ENCODE measurements at regions not wholly inside any gene's neighbourhood (a gene's known extent, or its start where the extent isn't known, plus 50 kb on each side); places are given as distances from the start of the nearest gene placed in this dataset.

DNA sequence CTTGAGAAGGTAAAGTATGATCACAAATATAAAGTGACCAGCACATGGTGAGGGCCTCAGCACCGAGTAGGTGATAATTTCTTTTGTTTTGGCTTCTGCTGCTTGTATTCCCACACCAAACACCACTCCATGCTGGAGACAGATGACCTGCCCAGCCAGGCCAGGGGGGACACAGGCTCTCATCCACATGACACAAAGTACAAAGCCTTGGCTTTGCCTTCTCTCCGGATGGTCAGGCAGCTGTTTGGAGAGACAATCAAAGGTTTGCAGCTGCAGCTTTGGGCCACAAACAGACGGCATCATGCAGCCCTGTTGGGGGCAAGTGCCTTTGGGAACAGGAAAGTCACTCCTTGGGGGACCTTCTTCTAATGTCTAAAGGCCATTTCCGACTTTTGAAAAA lies 226.2 kb upstream of the KLF4 start:
- H3K27ac ChIP-seq (ENCODE audit: extremely low read length, insufficient read depth, low read length), result no peak overlapping the region
- H3K9ac ChIP-seq (ENCODE audit: insufficient read depth, low read depth, low read length), result no peak overlapping the region
- intact Hi-C loops (cut with micrococcal nuclease; ENCODE audit: unreplicated experiment), result no loop called here
- no peak overlapping the region for H2AFZ ChIP-seq (ENCODE audit: low read length)
- H3K4me1 ChIP-seq (ENCODE audit: insufficient read depth, low read length), result no peaks in the 10 kb centered on the region
- in situ Hi-C loops (cut with HindIII; ENCODE audit: extremely low pct_ligation_motif_present, low pct_unique_long_range_greater_than_20kb), result no loop called here
- no peak for DNase-seq (ENCODE audit: low spot score)
- no peak overlapping the region for H3K4me3 ChIP-seq (replicated peaks in 1 of 3; ENCODE audit: insufficient read depth in 1 of 3, low read depth in 2 of 3, low read length in 3 of 3)
- H3K4me2 ChIP-seq (ENCODE audit: low read depth, low read length), result no peak overlapping the region
- H4K20me1 ChIP-seq (ENCODE audit: insufficient read depth, low read length), result no peaks in the 10 kb centered on the region
- CTCF ChIA-PET (ENCODE audit: low intra/inter-chr PET ratio, low total read pairs), result no interaction called here
- no peak for ATAC-seq
- no peak for FAIRE-seq
- no peaks in the 10 kb centered on the region for H3K36me3 ChIP-seq (replicated peaks in 1 of 2; ENCODE audit: control insufficient read depth in 1 of 2, insufficient read depth in 2 of 2, low read length in 2 of 2)
- H3K9me3 ChIP-seq (ENCODE audit: low read length), result no peaks in the 10 kb centered on the region
- POLR2A ChIA-PET, result no interaction called here
- 0 out of 5 replicates have a peak, but pooled peaks cover 0 to 3% of the 10 kb centered on the region in 2 experiments for H3K27me3 ChIP-seq (ENCODE audit: control insufficient read depth in 1 of 2, insufficient read depth in 2 of 2, low read length in 2 of 2)
- no peaks in the 10 kb centered on the region for H3K79me2 ChIP-seq (ENCODE audit: insufficient read depth, low read length)
- no peak for TF ChIP-seq ZNF547 (CRISPR knock-in tag; IDR thresholded peaks at IDR 0.05)
- 11% methylated on average over 4 of the region's 4 CpGs for WGBS (ENCODE audit: low lambda C conversion rate)
- BruUV-seq (replicated peaks), result no TSS peak

DNA sequence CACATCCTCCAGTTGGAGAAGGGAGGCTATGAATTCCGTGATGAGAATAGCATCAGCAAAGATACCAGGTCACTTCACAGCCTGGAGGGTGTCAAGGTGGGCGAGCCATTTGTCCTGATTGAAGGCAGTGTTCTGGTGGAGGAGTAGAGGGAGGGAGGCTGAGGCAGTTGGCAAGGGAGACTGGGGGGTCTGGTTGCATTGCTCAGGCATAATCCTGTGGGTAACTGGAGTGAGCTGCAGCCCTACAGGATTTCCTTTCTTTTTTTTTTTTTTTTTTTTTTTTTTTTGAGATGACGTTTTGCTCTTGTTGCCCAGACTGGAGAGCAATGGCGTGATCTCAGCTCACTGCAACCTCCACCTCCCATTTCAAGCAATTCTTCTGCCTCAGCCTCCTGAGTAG lies 223.9 kb upstream of the KLF4 start:
- Histone ChIP-seq H3K4me1 (ENCODE audit: insufficient read depth, low read length) (no peaks in the 10 kb centered on the region), H3K9ac (ENCODE audit: insufficient read depth, low read depth, low read length) (no peak overlapping the region), H3K79me2 (ENCODE audit: insufficient read depth, low read length) (no peaks in the 10 kb centered on the region), H3K4me3 (replicated peaks in 1 of 3; ENCODE audit: insufficient read depth in 1 of 3, low read depth in 2 of 3, low read length in 3 of 3) (no peak overlapping the region), H3K27ac (ENCODE audit: extremely low read length, insufficient read depth, low read length) (no peak overlapping the region), H3K4me2 (ENCODE audit: low read depth, low read length) (no peak overlapping the region), H2AFZ (ENCODE audit: low read length) (no peak overlapping the region), H3K9me3 (ENCODE audit: low read length) (no peaks in the 10 kb centered on the region), H3K27me3 (ENCODE audit: control insufficient read depth in 1 of 2, insufficient read depth in 2 of 2, low read length in 2 of 2) (0 out of 5 replicates have a peak, but pooled peaks cover 0 to 3% of the 10 kb centered on the region in 2 experiments), H3K36me3 (replicated peaks in 1 of 2; ENCODE audit: control insufficient read depth in 1 of 2, insufficient read depth in 2 of 2, low read length in 2 of 2) (no peaks in the 10 kb centered on the region), H4K20me1 (ENCODE audit: insufficient read depth, low read length) (no peaks in the 10 kb centered on the region)
- 9% methylated on average over 4 of the region's 4 CpGs for WGBS (ENCODE audit: low lambda C conversion rate)
- ChIA-PET CTCF (ENCODE audit: low intra/inter-chr PET ratio, low total read pairs) (no interaction called here), POLR2A (no interaction called here)
- in situ Hi-C loops (cut with HindIII; ENCODE audit: extremely low pct_ligation_motif_present, low pct_unique_long_range_greater_than_20kb), result no loop called here
- ATAC-seq (no peak), DNase-seq (ENCODE audit: low spot score) (no peak), FAIRE-seq (no peak)
- intact Hi-C loops (cut with micrococcal nuclease; ENCODE audit: unreplicated experiment), result no loop called here
- TF ChIP-seq XRCC5 (optimal IDR thresholded peaks at IDR 0.05; ENCODE audit: low read length), result no peak
- TF ChIP-seq, protein P1, sequence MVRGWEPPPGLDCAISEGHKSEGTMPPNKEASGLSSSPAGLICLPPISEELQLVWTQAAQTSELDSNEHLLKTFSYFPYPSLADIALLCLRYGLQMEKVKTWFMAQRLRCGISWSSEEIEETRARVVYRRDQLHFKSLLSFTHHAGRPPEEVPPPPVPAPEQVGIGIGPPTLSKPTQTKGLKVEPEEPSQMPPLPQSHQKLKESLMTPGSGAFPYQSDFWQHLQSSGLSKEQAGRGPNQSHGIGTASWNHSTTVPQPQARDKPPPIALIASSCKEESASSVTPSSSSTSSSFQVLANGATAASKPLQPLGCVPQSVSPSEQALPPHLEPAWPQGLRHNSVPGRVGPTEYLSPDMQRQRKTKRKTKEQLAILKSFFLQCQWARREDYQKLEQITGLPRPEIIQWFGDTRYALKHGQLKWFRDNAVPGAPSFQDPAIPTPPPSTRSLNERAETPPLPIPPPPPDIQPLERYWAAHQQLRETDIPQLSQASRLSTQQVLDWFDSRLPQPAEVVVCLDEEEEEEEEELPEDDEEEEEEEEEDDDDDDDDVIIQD (CRISPR knock-in tag; IDR thresholded peaks at IDR 0.05; ENCODE audit: low read depth), result no peak
- TF ChIP-seq KDM4B (CRISPR knock-in tag; IDR thresholded peaks at IDR 0.05), result no peak
- TF ChIP-seq PLRG1 (conservative IDR thresholded peaks at IDR 0.05), result no peak
- BruUV-seq (replicated peaks), result no TSS peak

All from HepG2 (cell line).